ENCODE measurements at regions not wholly inside any gene's neighbourhood (a gene's known extent, or its start where the extent isn't known, plus 50 kb on each side); places are given as distances from the start of the nearest gene placed in this dataset.

- no peak overlapping the region for H2AFZ ChIP-seq
- no peaks in the 10 kb centered on the region for H4K20me1 ChIP-seq (ENCODE audit: insufficient read depth)
- no peak overlapping the region for H3K4me2 ChIP-seq
- CTCF ChIA-PET, result no interaction called here
- no peaks in the 10 kb centered on the region for H3K79me2 ChIP-seq (ENCODE audit: low read depth)
- TF ChIP-seq, protein P1, sequence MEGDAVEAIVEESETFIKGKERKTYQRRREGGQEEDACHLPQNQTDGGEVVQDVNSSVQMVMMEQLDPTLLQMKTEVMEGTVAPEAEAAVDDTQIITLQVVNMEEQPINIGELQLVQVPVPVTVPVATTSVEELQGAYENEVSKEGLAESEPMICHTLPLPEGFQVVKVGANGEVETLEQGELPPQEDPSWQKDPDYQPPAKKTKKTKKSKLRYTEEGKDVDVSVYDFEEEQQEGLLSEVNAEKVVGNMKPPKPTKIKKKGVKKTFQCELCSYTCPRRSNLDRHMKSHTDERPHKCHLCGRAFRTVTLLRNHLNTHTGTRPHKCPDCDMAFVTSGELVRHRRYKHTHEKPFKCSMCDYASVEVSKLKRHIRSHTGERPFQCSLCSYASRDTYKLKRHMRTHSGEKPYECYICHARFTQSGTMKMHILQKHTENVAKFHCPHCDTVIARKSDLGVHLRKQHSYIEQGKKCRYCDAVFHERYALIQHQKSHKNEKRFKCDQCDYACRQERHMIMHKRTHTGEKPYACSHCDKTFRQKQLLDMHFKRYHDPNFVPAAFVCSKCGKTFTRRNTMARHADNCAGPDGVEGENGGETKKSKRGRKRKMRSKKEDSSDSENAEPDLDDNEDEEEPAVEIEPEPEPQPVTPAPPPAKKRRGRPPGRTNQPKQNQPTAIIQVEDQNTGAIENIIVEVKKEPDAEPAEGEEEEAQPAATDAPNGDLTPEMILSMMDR (conservative IDR thresholded peaks at IDR 0.05), result no peak
- TF ChIP-seq EZH2 (IDR thresholded peaks at IDR 0.05; ENCODE audit: low read depth), result no peak
- peaks cover 71% of the 10 kb centered on the region for H3K27me3 ChIP-seq (ENCODE audit: insufficient read depth, low read depth)
- H3K4me3 ChIP-seq, result no peak overlapping the region
- no peaks in the 10 kb centered on the region for H3F3A ChIP-seq (ENCODE audit: insufficient read depth, low read depth)
- no peaks in the 10 kb centered on the region for H3K36me3 ChIP-seq (ENCODE audit: low read depth)
- no peaks in the 10 kb centered on the region for H3K4me1 ChIP-seq (replicated peaks; ENCODE audit: insufficient read depth)
- no peaks in the 10 kb centered on the region for H3K9me2 ChIP-seq (ENCODE audit: insufficient read depth)
- H3K9me3 ChIP-seq (ENCODE audit: insufficient read depth, low read depth), result no peaks in the 10 kb centered on the region
- no peak for DNase-seq
- no peak overlapping the region for H3K27ac ChIP-seq
- no TSS peak for BruUV-seq (replicated peaks)
- POLR2A ChIA-PET (ENCODE audit: unreplicated experiment), result no interaction called here
- intact Hi-C loops (cut with micrococcal nuclease; ENCODE audit: unreplicated experiment), result no loop called here
Measured at GRCh38 chr10:70950037-70950436, 61.7 kb upstream of the PCBD1 start.

DNA sequence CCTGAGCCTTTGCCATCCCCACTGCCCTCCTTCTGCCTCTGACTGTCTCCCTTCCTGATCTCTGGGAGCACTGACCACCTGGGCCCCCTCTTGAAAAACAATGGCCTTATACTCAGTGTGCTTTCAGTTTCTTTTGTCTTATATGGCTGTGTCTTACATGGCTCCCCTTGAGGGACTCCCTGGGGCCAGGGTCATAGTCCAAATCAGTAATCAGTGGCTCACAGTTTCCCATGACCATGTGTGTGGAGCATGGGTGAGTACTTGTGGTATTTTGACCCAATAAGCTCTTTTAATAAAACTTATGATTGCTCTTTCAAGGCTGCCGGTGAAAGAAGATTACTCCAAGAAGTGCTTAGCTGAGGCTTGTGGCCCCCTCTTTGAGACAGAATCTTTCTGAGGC lies 62.4 kb upstream of the PCBD1 start:
- H3K9me2 ChIP-seq (ENCODE audit: insufficient read depth), result no peaks in the 10 kb centered on the region
- CTCF ChIA-PET, result no interaction called here

GRCh38 chr10:70952401-70952800 lies 64.0 kb upstream of the PCBD1 start:
- Histone ChIP-seq H3K27me3 (ENCODE audit: insufficient read depth, low read depth) (peaks cover 87% of the 10 kb centered on the region), H3K4me2 (no peak overlapping the region), H3K79me2 (ENCODE audit: low read depth) (no peaks in the 10 kb centered on the region), H4K20me1 (ENCODE audit: insufficient read depth) (no peaks in the 10 kb centered on the region), H3K27ac (no peak overlapping the region), H2AFZ (no peak overlapping the region), H3K9me2 (ENCODE audit: insufficient read depth) (no peaks in the 10 kb centered on the region), H3K4me3 (no peak overlapping the region), H3K36me3 (ENCODE audit: low read depth) (no peaks in the 10 kb centered on the region), H3F3A (ENCODE audit: insufficient read depth, low read depth) (no peaks in the 10 kb centered on the region), H3K9me3 (ENCODE audit: insufficient read depth, low read depth) (no peaks in the 10 kb centered on the region), H3K4me1 (replicated peaks; ENCODE audit: insufficient read depth) (no peaks in the 10 kb centered on the region)
- ChIA-PET POLR2A (ENCODE audit: unreplicated experiment) (interaction anchor here (0.7 kb wide), 1 partner anchor 716 kb away, joined by 3 read pairs; no protein-coding TSS in a partner anchor), CTCF (no interaction called here)
- no peak for TF ChIP-seq EZH2 (IDR thresholded peaks at IDR 0.05; ENCODE audit: low read depth)
- TF ChIP-seq, protein P1 (conservative IDR thresholded peaks at IDR 0.05), result no peak
- no peak for DNase-seq
- BruUV-seq (replicated peaks), result no TSS peak
- intact Hi-C loops (cut with micrococcal nuclease; ENCODE audit: unreplicated experiment), result no loop called here

More for the DNA sequence above, 62.4 kb upstream of the PCBD1 start:
- H4K20me1 ChIP-seq (ENCODE audit: insufficient read depth), result no peaks in the 10 kb centered on the region
- no peak overlapping the region for H3K27ac ChIP-seq
- DNase-seq, result no peak
- no peaks in the 10 kb centered on the region for H3K9me3 ChIP-seq (ENCODE audit: insufficient read depth, low read depth)
- no peaks in the 10 kb centered on the region for H3K79me2 ChIP-seq (ENCODE audit: low read depth)
- no peak overlapping the region for H3K4me3 ChIP-seq
- H3K4me1 ChIP-seq (replicated peaks; ENCODE audit: insufficient read depth), result no peaks in the 10 kb centered on the region
- POLR2A ChIA-PET (ENCODE audit: unreplicated experiment), result no interaction called here
- no peaks in the 10 kb centered on the region for H3F3A ChIP-seq (ENCODE audit: insufficient read depth, low read depth)
- no peak overlapping the region for H2AFZ ChIP-seq
- no peaks in the 10 kb centered on the region for H3K36me3 ChIP-seq (ENCODE audit: low read depth)
- no peak overlapping the region for H3K4me2 ChIP-seq
- TF ChIP-seq EZH2 (IDR thresholded peaks at IDR 0.05; ENCODE audit: low read depth), result no peak
- TF ChIP-seq, protein P1 (conservative IDR thresholded peaks at IDR 0.05), result no peak
- BruUV-seq (replicated peaks), result no TSS peak
- intact Hi-C loops (cut with micrococcal nuclease; ENCODE audit: unreplicated experiment), result no loop called here
- peaks cover 71% of the 10 kb centered on the region for H3K27me3 ChIP-seq (ENCODE audit: insufficient read depth, low read depth)
